ENCODE measurements at regions not wholly inside any gene's neighbourhood (a gene's known extent, or its start where the extent isn't known, plus 50 kb on each side); places are given as distances from the start of the nearest gene placed in this dataset.

- TF ChIP-seq CTCF (conservative IDR thresholded peaks at IDR 0.05; ENCODE audit: low read length) (no peak), EZH2phosphoT487 (IDR thresholded peaks at IDR 0.05; ENCODE audit: borderline replicate concordance, low read depth, low read length) (no peak)
These were observed 129.5 kb upstream of the GAS1 start for GRCh38 chr9:87076825-87077224.

All from OCI-LY7 (cell line).